Testis (tissue), 2 donors: ENCODE measurements at regions not wholly inside any gene's neighbourhood (a gene's known extent, or its start where the extent isn't known, plus 50 kb on each side); places are given as distances from the start of the nearest gene placed in this dataset.

ENCODE experiments used
- DNase-seq: peaks from one replicate; pipeline ENCODE4 v3.0.0-alpha.2; 2019
- H3K27ac ChIP-seq, 2 donors: fragments of 200-600 bp; sonication (generic); one replicate each; pipeline ENCODE4 v1.5.1; 2019
- H3K27me3 ChIP-seq: fragments of 200-600 bp; sonication (generic); one replicate; pipeline ENCODE4 v1.5.1; 2019
- H3K36me3 ChIP-seq: fragments of 200-600 bp; sonication (generic); one replicate; pipeline ENCODE4 v1.5.1; 2017; ENCODE audit warnings: low read depth; ENCODE audit errors: missing control alignments
- H3K4me1 ChIP-seq: fragments of 200-600 bp; sonication (generic); one replicate; pipeline ENCODE4 v1.5.1; 2019
- H3K4me3 ChIP-seq, 2 donors: fragments of 200-600 bp; sonication (generic); one replicate each; pipeline ENCODE4 v1.5.1; 2017 to 2019
- H3K9me3 ChIP-seq: fragments of 200-600 bp; sonication (generic); one replicate; pipeline ENCODE4 v1.5.1; 2017
- CTCF ChIP-seq, 3 experiments: fragments of 450-650 bp in 2 of 3; fragments of 200-600 bp in 1 of 3; sonication (generic) in 1 of 3; IDR thresholded peaks; one replicate each; pipeline ENCODE4 v1.5.1; 2016 to 2019; ENCODE audit warnings: antibody characterized with exemption in 3 of 3, mild to moderate bottlenecking in 2 of 3, moderate library complexity in 1 of 3
- POLR2A ChIP-seq: fragments of 450-650 bp; IDR thresholded peaks from one replicate; pipeline ENCODE4 v1.6.1; 2017; ENCODE audit warnings: antibody characterized with exemption, mild to moderate bottlenecking, moderate library complexity
- WGBS, 2 donors: methylation state at CpG; one replicate each; pipeline ENCODE4 v1.1.5; 2018; 5-methylcytosine and 5-hydroxymethylcytosine counted together
- intact Hi-C: fragments of 100-400 bp; cut with DNase I; formaldehyde crosslinking; loops from one replicate; pipeline ENCODE4 v1.15.1; 2023; ENCODE audit warnings: low total_unique reads

GRCh38 chr13:89628567-89628966, 1718.9 kb upstream of the MIR17HG start:
- 82 to 88% methylated on average over 5 of the region's 5 CpGs for WGBS, 2 donors
- Histone ChIP-seq H3K9me3 (no peaks in the 10 kb centered on the region), H3K27ac (no peak overlapping the region), H3K27me3 (no peaks in the 10 kb centered on the region), H3K36me3 (no peaks in the 10 kb centered on the region), H3K4me3 (no peak overlapping the region), H3K4me1 (no peaks in the 10 kb centered on the region)
- TF ChIP-seq POLR2A (no peak), CTCF (IDR thresholded peaks at IDR 0.05) (no peak)
- no peak for DNase-seq
- intact Hi-C loops: no loop called here

GRCh38 chr13:89650226-89650625, 1697.3 kb upstream of the MIR17HG start:
- TF ChIP-seq CTCF (IDR thresholded peaks at IDR 0.05) (no peak), POLR2A (no peak)

GRCh38 chr13:89660752-89661151, 1686.7 kb upstream of the MIR17HG start:
- Histone ChIP-seq H3K36me3 (no peaks in the 10 kb centered on the region), H3K27me3 (no peaks in the 10 kb centered on the region), H3K4me1 (no peaks in the 10 kb centered on the region), H3K9me3 (no peaks in the 10 kb centered on the region), H3K4me3 (no peak overlapping the region), H3K27ac (no peak overlapping the region)
- TF ChIP-seq CTCF (IDR thresholded peaks at IDR 0.05) (no peak), POLR2A (no peak)
- intact Hi-C loops: no loop called here
- DNase-seq: no peak

More at GRCh38 chr13:89650226-89650625, 1697.3 kb upstream of the MIR17HG start:
- Histone ChIP-seq H3K27me3 (no peaks in the 10 kb centered on the region), H3K4me1 (no peaks in the 10 kb centered on the region), H3K36me3 (no peaks in the 10 kb centered on the region), H3K4me3 (no peak overlapping the region), H3K9me3 (no peaks in the 10 kb centered on the region), H3K27ac (no peak overlapping the region)
- intact Hi-C loops: no loop called here
- no peak for DNase-seq
- WGBS, 2 donors: 92 to 96% methylated on average over 6 to 7 of the region's 7 CpGs

- intact Hi-C loops: no loop called here
- TF ChIP-seq POLR2A (no peak), CTCF (IDR thresholded peaks at IDR 0.05) (no peak)
- 79 to 80% methylated on average over 3 of the region's 3 CpGs for WGBS, 2 donors
- no peak for DNase-seq
- Histone ChIP-seq H3K9me3 (no peaks in the 10 kb centered on the region), H3K36me3 (no peaks in the 10 kb centered on the region), H3K4me1 (no peaks in the 10 kb centered on the region), H3K27me3 (no peaks in the 10 kb centered on the region), H3K27ac (no peak overlapping the region), H3K4me3 (no peak overlapping the region)
Observed at GRCh38 chr13:89673789-89674311, 1673.6 kb upstream of the MIR17HG start.

GRCh38 chr13:89678466-89679121, 1668.9 kb upstream of the MIR17HG start:
- Histone ChIP-seq H3K27ac (no peak overlapping the region), H3K4me3 (no peak overlapping the region), H3K4me1 (no peaks in the 10 kb centered on the region), H3K36me3 (no peaks in the 10 kb centered on the region), H3K9me3 (no peaks in the 10 kb centered on the region), H3K27me3 (no peaks in the 10 kb centered on the region)
- DNase-seq: no peak
- 83 to 93% methylated on average over 2 of the region's 2 CpGs for whole genome bisulfite sequencing, 2 donors
- no peak for TF ChIP-seq CTCF (IDR thresholded peaks at IDR 0.05)
- TF ChIP-seq POLR2A: no peak
- intact Hi-C loops: no loop called here
